Natural killer cell (primary cell): ENCODE measurements at regions not wholly inside any gene's neighbourhood (a gene's known extent, or its start where the extent isn't known, plus 50 kb on each side); places are given as distances from the start of the nearest gene placed in this dataset.

ENCODE experiments used
- ATAC-seq, 3 donors: fragments of 150-1000 bp in 2 of 3; fragments of 200-7000 bp in 1 of 3; cut with Tn5 transposase; 1 replicate in 1 of 3; 2 replicates in 2 of 3; pipeline ENCODE4 v1.10.0; 2021; ENCODE audit warnings: mild to moderate bottlenecking in 2 of 3, moderate library complexity in 2 of 3
- DNase-seq, 2 donors: peaks; one replicate each; pipeline versions ENCODE4 v3.0.0 to v3.0.0-alpha.2; 2013 to 2021; ENCODE audit warnings: mixed read lengths in 1 of 2
- H3K27ac ChIP-seq: one replicate; pipeline ENCODE4 v1.5.1; 2013; ENCODE audit warnings: mild to moderate bottlenecking, low read length
- H3K27me3 ChIP-seq: one replicate; pipeline ENCODE4 v1.6.1; 2013; ENCODE audit warnings: low read length; ENCODE audit not compliant: control insufficient read depth, insufficient read depth
- H3K36me3 ChIP-seq: one replicate; pipeline ENCODE4 v1.6.1; 2013; ENCODE audit warnings: low read length; ENCODE audit not compliant: control insufficient read depth, insufficient read depth
- H3K4me1 ChIP-seq: one replicate; pipeline ENCODE4 v1.6.1; 2013; ENCODE audit warnings: low read length; ENCODE audit not compliant: control insufficient read depth, insufficient read depth
- H3K4me3 ChIP-seq: one replicate; pipeline ENCODE4 v1.5.1; 2013; ENCODE audit warnings: low read length
- H3K9me3 ChIP-seq: one replicate; pipeline ENCODE4 v1.6.1; 2013; ENCODE audit warnings: low read length; ENCODE audit not compliant: control insufficient read depth, insufficient read depth
- H3K27ac Mint-ChIP-seq, 2 donors: one replicate each; pipeline ENCODE4 v1.8.0; 2022; ENCODE audit warnings: mild to moderate bottlenecking in 2 of 2, mixed read lengths in 2 of 2, moderate library complexity in 1 of 2
- H3K27me3 Mint-ChIP-seq, 2 donors: one replicate each; pipeline ENCODE4 v1.8.0; 2022; ENCODE audit warnings: low read depth in 2 of 2, mixed read lengths in 2 of 2
- H3K36me3 Mint-ChIP-seq: one replicate; pipeline ENCODE4 v1.8.0; 2022; ENCODE audit warnings: mixed read lengths
- H3K4me1 Mint-ChIP-seq, 2 donors: one replicate each; pipeline ENCODE4 v1.8.0; 2022; ENCODE audit warnings: mixed read lengths in 2 of 2
- H3K4me3 Mint-ChIP-seq: one replicate; pipeline ENCODE4 v1.8.0; 2022; ENCODE audit warnings: mild to moderate bottlenecking, moderate library complexity, mixed read lengths
- H3K9me3 Mint-ChIP-seq, 2 donors: one replicate each; pipeline ENCODE4 v1.8.0; 2022; ENCODE audit warnings: mixed read lengths in 2 of 2
- CTCF ChIP-seq: fragments of 200-600 bp; IDR thresholded peaks from one replicate; pipeline ENCODE4 v1.8.0; 2022; ENCODE audit warnings: antibody characterized with exemption
- WGBS: methylation state at CpG from one replicate; pipeline ENCODE4 v1.1.7; 2013; ENCODE audit warnings: missing lambda C conversion rate; ENCODE audit not compliant: insufficient coverage; 5-methylcytosine and 5-hydroxymethylcytosine counted together
- intact Hi-C: fragments of 100-400 bp; cut with micrococcal nuclease; formaldehyde crosslinking; loops from one replicate; pipeline ENCODE4 v1.14.2; 2022

GRCh38 chr6:134850721-134851305, 99.1 kb downstream of the ALDH8A1 start:
- Histone ChIP-seq H3K9me3 (no peaks in the 10 kb centered on the region), H3K4me3 (no peak overlapping the region), H3K27me3 (no peaks in the 10 kb centered on the region), H3K4me1 (no peaks in the 10 kb centered on the region), H3K27ac (no peak overlapping the region), H3K36me3 (no peaks in the 10 kb centered on the region)
- 79% methylated on average over 10 of the region's 11 CpGs for WGBS
- H3K4me3 Mint-ChIP-seq = no peak overlapping the region
- no peaks in the 10 kb centered on the region for H3K4me1 Mint-ChIP-seq
- intact Hi-C loops = no loop called here
- no peak overlapping the region for H3K27ac Mint-ChIP-seq
- H3K36me3 Mint-ChIP-seq = no peaks in the 10 kb centered on the region
- H3K9me3 Mint-ChIP-seq = no peaks in the 10 kb centered on the region
- TF ChIP-seq CTCF = no peak
- peaks cover 0 to 17% of the 10 kb centered on the region in 2 donors for H3K27me3 Mint-ChIP-seq
- no peak for DNase-seq
- no peak for ATAC-seq

DNA sequence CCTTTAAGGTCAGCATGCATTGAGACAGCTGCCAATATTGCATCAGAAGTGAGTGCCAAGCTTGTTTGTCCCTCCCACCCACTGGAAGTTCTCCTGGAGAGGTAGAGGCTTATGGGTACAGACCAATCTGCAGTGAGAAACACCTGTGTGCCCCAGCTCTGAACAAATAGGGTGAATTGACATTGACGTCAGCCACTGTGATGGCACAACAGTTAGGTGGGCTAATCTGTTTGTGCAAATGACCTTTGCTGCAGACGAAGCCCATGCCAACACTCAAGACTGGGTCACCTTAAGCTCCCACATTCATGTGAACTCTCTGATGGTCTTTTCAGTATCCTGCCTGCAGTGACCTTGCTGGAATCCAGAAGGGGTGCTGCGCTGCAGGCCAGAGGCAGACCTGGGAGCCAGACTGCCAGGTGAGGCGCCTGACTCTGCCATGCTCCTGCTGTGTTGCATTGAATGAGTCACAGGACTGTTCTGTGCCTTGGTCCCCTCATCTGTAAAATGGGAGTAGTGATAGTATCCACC, 99.9 kb downstream of the ALDH8A1 start:
- ATAC-seq (no peak), DNase-seq (no peak)
- H3K4me1 Mint-ChIP-seq = no peaks in the 10 kb centered on the region
- intact Hi-C loops = no loop called here
- Histone ChIP-seq H3K4me3 (no peak overlapping the region), H3K9me3 (no peaks in the 10 kb centered on the region), H3K27ac (no peak overlapping the region), H3K27me3 (no peaks in the 10 kb centered on the region), H3K36me3 (no peaks in the 10 kb centered on the region), H3K4me1 (no peaks in the 10 kb centered on the region)
- H3K4me3 Mint-ChIP-seq = no peak overlapping the region
- 86% methylated on average over 4 of the region's 4 CpGs for WGBS
- H3K27ac Mint-ChIP-seq = no peak overlapping the region
- H3K36me3 Mint-ChIP-seq = no peaks in the 10 kb centered on the region
- H3K9me3 Mint-ChIP-seq = no peaks in the 10 kb centered on the region
- H3K27me3 Mint-ChIP-seq = peaks cover 0 to 16% of the 10 kb centered on the region in 2 donors
- TF ChIP-seq CTCF = no peak

- no peak for DNase-seq
- Mint-ChIP-seq H3K27ac (no peak overlapping the region), H3K9me3 (no peaks in the 10 kb centered on the region), H3K4me1 (no peaks in the 10 kb centered on the region), H3K4me3 (no peak overlapping the region), H3K36me3 (no peaks in the 10 kb centered on the region), H3K27me3 (no peaks in the 10 kb centered on the region)
- 91% methylated on average over 6 of the region's 6 CpGs for WGBS
- Histone ChIP-seq H3K36me3 (no peaks in the 10 kb centered on the region), H3K4me1 (no peaks in the 10 kb centered on the region), H3K4me3 (no peak overlapping the region), H3K27ac (no peak overlapping the region), H3K9me3 (no peaks in the 10 kb centered on the region), H3K27me3 (no peaks in the 10 kb centered on the region)
- intact Hi-C loops = no loop called here
- TF ChIP-seq CTCF = no peak
- no peak for ATAC-seq
Observed at GRCh38 chr6:134848076-134848475, 101.8 kb downstream of the ALDH8A1 start.

- no peaks in the 10 kb centered on the region for H3K9me3 ChIP-seq
- ATAC-seq (no peak), DNase-seq (no peak)
- no peaks in the 10 kb centered on the region for H3K9me3 Mint-ChIP-seq
- no peaks in the 10 kb centered on the region for H3K4me1 Mint-ChIP-seq
- no peak overlapping the region for H3K4me3 ChIP-seq
- no peak overlapping the region for H3K4me3 Mint-ChIP-seq
- no peak overlapping the region for H3K27ac Mint-ChIP-seq
- no peaks in the 10 kb centered on the region for H3K36me3 ChIP-seq
- TF ChIP-seq CTCF = no peak
- intact Hi-C loops = no loop called here
- WGBS = 69% methylated on average over 2 of the region's 3 CpGs
- H3K4me1 ChIP-seq = no peaks in the 10 kb centered on the region
- no peak overlapping the region for H3K27ac ChIP-seq
- no peaks in the 10 kb centered on the region for H3K27me3 ChIP-seq
- peaks cover 0 to 3% of the 10 kb centered on the region in 2 donors for H3K27me3 Mint-ChIP-seq
- no peaks in the 10 kb centered on the region for H3K36me3 Mint-ChIP-seq
Observed at GRCh38 chr6:134846865-134847264, 103.0 kb downstream of the ALDH8A1 start.
